ENCODE measurements at regions not wholly inside any gene's neighbourhood (a gene's known extent, or its start where the extent isn't known, plus 50 kb on each side); places are given as distances from the start of the nearest gene placed in this dataset.
A peak's percentile ranks its signal among the peaks of the same experiment; 100 is the strongest.
"Not testable (repeated sequence)": the region's sequence is repeated elsewhere in the genome, so short reads cannot be mapped to it uniquely, and the experiment has no call there.

DNA sequence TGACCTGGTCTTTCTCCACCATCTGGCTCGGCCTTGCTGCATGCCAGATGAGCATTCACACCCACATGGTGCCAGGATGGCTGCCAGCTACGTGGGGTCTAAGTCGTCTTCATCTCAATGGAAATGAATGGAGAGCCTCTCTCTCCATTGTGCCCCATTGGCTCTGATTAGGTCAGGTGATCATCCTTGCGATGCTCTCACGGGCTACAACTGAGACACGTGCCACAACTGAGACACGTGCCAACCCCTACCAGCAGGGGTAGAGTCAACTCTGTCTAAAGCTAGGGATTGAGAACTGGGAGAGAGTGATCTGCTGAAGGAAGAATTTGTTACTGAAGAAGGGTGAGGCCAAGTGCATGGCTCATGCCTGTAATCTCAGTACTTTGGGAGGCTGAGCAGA is 67.3 kb upstream of the RALY start:
- TF ChIP-seq, protein P1, sequence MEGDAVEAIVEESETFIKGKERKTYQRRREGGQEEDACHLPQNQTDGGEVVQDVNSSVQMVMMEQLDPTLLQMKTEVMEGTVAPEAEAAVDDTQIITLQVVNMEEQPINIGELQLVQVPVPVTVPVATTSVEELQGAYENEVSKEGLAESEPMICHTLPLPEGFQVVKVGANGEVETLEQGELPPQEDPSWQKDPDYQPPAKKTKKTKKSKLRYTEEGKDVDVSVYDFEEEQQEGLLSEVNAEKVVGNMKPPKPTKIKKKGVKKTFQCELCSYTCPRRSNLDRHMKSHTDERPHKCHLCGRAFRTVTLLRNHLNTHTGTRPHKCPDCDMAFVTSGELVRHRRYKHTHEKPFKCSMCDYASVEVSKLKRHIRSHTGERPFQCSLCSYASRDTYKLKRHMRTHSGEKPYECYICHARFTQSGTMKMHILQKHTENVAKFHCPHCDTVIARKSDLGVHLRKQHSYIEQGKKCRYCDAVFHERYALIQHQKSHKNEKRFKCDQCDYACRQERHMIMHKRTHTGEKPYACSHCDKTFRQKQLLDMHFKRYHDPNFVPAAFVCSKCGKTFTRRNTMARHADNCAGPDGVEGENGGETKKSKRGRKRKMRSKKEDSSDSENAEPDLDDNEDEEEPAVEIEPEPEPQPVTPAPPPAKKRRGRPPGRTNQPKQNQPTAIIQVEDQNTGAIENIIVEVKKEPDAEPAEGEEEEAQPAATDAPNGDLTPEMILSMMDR (IDR thresholded peaks at IDR 0.05; ENCODE audit: low read depth, low read length): no peak
- no peak overlapping the region for H3K4me3 ChIP-seq (ENCODE audit: low read depth, low read length)

DNA sequence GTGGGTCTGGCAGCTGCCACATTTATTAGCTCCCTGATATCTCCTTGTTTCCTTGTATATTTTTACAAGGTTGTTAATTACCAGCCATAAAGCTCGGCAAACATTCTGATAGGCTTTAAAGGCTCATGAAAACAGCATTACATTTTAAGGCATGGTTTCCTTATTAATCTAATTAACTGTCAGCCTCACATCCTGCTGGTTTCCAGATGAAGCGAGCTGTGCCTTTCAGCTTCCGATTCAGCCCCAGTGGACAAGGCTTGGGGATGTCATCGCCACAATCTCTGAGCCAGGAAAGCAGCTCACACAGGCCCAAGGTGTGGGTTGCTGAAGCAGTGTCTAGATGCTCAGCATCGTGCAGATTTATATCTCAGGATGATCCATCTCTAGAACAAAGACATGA is 66.0 kb upstream of the RALY start:
- H3K4me3 ChIP-seq (ENCODE audit: low read depth, low read length): no peak overlapping the region
- TF ChIP-seq, protein P1 (IDR thresholded peaks at IDR 0.05; ENCODE audit: low read depth, low read length): no peak

GRCh38 chr20:33929917-33930316 is 63.8 kb upstream of the RALY start:
- TF ChIP-seq, protein P1 (IDR thresholded peaks at IDR 0.05; ENCODE audit: low read depth, low read length): no peak
- no peak overlapping the region for H3K4me3 ChIP-seq (ENCODE audit: low read depth, low read length)

- TF ChIP-seq, protein P1 (IDR thresholded peaks at IDR 0.05; ENCODE audit: low read depth, low read length): peak; percentile 54
- no peak overlapping the region for H3K4me3 ChIP-seq (ENCODE audit: low read depth, low read length)
These were observed 60.2 kb upstream of the RALY start for GRCh38 chr20:33933469-33933909.

DNA sequence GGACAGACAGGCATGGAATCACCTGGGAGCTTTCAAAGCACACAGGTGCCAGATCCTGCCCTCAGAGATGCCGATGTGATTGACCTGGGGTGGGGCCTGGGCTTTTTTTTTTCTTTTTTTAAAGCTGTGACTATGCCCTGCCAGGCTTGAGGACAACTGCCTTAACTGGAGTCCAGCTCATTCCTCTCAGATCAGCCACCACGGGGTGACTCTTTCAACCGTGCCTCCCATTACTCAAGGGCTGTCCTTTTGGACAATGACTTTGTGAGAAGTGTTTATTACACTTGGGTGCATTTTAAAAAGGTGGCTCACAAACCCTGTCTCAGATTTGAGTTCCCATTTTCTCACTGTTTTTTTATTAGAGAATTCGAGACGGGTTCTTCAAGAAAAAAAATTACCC is 57.1 kb upstream of the RALY start:
- TF ChIP-seq, protein P1 (IDR thresholded peaks at IDR 0.05; ENCODE audit: low read depth, low read length): no peak
- H3K4me3 ChIP-seq (ENCODE audit: low read depth, low read length): no peak overlapping the region

- H3K4me3 ChIP-seq (ENCODE audit: low read depth, low read length): not testable (repeated sequence)
These were observed 54.7 kb upstream of the RALY start for GRCh38 chr20:33939031-33939430.

DNA sequence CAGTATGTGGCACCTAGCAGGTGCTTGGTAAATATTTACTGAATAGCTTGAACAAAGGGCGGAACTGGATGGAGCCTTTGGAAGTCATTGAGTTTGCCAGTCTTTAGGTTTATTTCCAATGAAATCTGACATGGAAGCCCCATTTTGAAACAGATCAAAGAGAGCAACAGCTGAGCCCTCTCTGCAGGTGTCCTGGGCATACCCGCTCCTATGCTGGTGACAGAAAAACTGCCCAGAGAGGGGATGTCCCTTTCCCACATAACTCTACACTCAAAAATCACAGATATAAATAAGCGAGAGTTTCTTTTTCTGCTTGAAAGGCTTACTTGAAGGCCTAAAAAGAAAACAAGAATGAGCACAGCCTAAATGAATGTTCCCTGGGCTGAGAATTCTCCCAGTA is 53.0 kb upstream of the RALY start:
- TF ChIP-seq, protein P1 (IDR thresholded peaks at IDR 0.05; ENCODE audit: low read depth, low read length): no peak
- H3K4me3 ChIP-seq (ENCODE audit: low read depth, low read length): no peak overlapping the region
